ENCODE measurements at regions not wholly inside any gene's neighbourhood (a gene's known extent, or its start where the extent isn't known, plus 50 kb on each side); places are given as distances from the start of the nearest gene placed in this dataset.
"Not testable (repeated sequence)": the region's sequence is repeated elsewhere in the genome, so short reads cannot be mapped to it uniquely, and the experiment has no call there.

- DNase-seq (ENCODE audit: low read depth, low spot score), result no peak
- no peak overlapping the region for H3K9ac ChIP-seq (ENCODE audit: insufficient read length)
- no peaks in the 10 kb centered on the region for H3K36me3 ChIP-seq (ENCODE audit: insufficient read depth, low read length)
- no peaks in the 10 kb centered on the region for H3K9me3 ChIP-seq (ENCODE audit: low read depth, low read length)
- TF ChIP-seq EZH2 (IDR thresholded peaks at IDR 0.05) (no peak), FOXP2 (optimal IDR thresholded peaks at IDR 0.05; ENCODE audit: control extremely low read depth, extremely low read length, insufficient read depth) (no peak), POLR2AphosphoS5 (IDR thresholded peaks at IDR 0.05; ENCODE audit: borderline replicate concordance, low read depth, low read length) (no peak)
- no peak overlapping the region for H3K4me3 ChIP-seq
- no peak overlapping the region for H3K27ac ChIP-seq
Observed at GRCh38 chr1:224061436-224061835, 52.5 kb upstream of the FBXO28 start.

- no peaks in the 10 kb centered on the region for H3K36me3 ChIP-seq (ENCODE audit: insufficient read depth, low read length)
- H3K9ac ChIP-seq (ENCODE audit: insufficient read length), result no peak overlapping the region
- H3K4me3 ChIP-seq, result no peak overlapping the region
- TF ChIP-seq EZH2 (IDR thresholded peaks at IDR 0.05), result no peak
- no peak for TF ChIP-seq POLR2AphosphoS5 (IDR thresholded peaks at IDR 0.05; ENCODE audit: borderline replicate concordance, low read depth, low read length)
- no peak for TF ChIP-seq FOXP2 (optimal IDR thresholded peaks at IDR 0.05; ENCODE audit: control extremely low read depth, extremely low read length, insufficient read depth)
- H3K27ac ChIP-seq, result no peak overlapping the region
- H3K9me3 ChIP-seq (ENCODE audit: low read depth, low read length), result no peaks in the 10 kb centered on the region
- DNase-seq (ENCODE audit: low read depth, low spot score), result no peak
Observed at GRCh38 chr1:224059897-224060427, 53.9 kb upstream of the FBXO28 start.

DNA sequence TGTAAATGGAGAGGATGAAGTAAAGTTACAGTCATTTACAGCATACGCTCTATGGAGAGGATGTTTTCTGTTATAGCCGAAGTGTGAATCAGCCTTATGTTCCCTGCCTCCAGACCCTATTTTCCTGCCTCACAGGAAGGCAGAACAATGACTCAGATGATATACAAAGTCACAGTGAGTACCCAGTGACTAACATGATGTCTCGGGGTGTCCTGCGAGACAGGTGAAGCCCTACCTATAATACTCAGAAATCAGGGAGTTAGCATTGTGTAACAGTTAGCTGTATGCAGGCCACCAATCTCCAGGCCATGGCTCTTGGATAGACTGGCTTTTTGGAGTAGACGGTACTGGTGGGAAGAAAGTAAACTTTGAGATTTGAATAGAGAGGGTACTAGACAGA is 55.6 kb upstream of the FBXO28 start:
- Histone ChIP-seq H3K27ac (no peak overlapping the region), H3K9ac (ENCODE audit: insufficient read length) (no peak overlapping the region), H3K36me3 (ENCODE audit: insufficient read depth, low read length) (no peaks in the 10 kb centered on the region), H3K9me3 (ENCODE audit: low read depth, low read length) (no peaks in the 10 kb centered on the region), H3K4me3 (no peak overlapping the region)
- DNase-seq (ENCODE audit: low read depth, low spot score), result no peak
- TF ChIP-seq POLR2AphosphoS5 (IDR thresholded peaks at IDR 0.05; ENCODE audit: borderline replicate concordance, low read depth, low read length) (no peak), FOXP2 (optimal IDR thresholded peaks at IDR 0.05; ENCODE audit: control extremely low read depth, extremely low read length, insufficient read depth) (no peak), EZH2 (IDR thresholded peaks at IDR 0.05) (no peak)

- no peak overlapping the region for H3K4me3 ChIP-seq
Observed at GRCh38 chr1:224057461-224058199, 56.3 kb upstream of the FBXO28 start.

GRCh38 chr1:224054611-224055010 is 59.3 kb upstream of the FBXO28 start:
- TF ChIP-seq POLR2AphosphoS5 (IDR thresholded peaks at IDR 0.05; ENCODE audit: borderline replicate concordance, low read depth, low read length), result no peak
- no peak for TF ChIP-seq EZH2 (IDR thresholded peaks at IDR 0.05)
- no peak for TF ChIP-seq FOXP2 (optimal IDR thresholded peaks at IDR 0.05; ENCODE audit: control extremely low read depth, extremely low read length, insufficient read depth)
- Histone ChIP-seq H3K27ac (no peak overlapping the region), H3K36me3 (ENCODE audit: insufficient read depth, low read length) (no peaks in the 10 kb centered on the region), H3K9ac (ENCODE audit: insufficient read length) (no peak overlapping the region), H3K9me3 (ENCODE audit: low read depth, low read length) (no peaks in the 10 kb centered on the region), H3K4me3 (no peak overlapping the region)
- no peak for DNase-seq (ENCODE audit: low read depth, low spot score)

More at GRCh38 chr1:224057461-224058199, 56.3 kb upstream of the FBXO28 start:
- no peak for TF ChIP-seq POLR2AphosphoS5 (IDR thresholded peaks at IDR 0.05; ENCODE audit: borderline replicate concordance, low read depth, low read length)
- no peak for TF ChIP-seq EZH2 (IDR thresholded peaks at IDR 0.05)
- no peak for TF ChIP-seq FOXP2 (optimal IDR thresholded peaks at IDR 0.05; ENCODE audit: control extremely low read depth, extremely low read length, insufficient read depth)
- no peak overlapping the region for H3K27ac ChIP-seq
- no peak for DNase-seq (ENCODE audit: low read depth, low spot score)
- H3K9ac ChIP-seq (ENCODE audit: insufficient read length), result no peak overlapping the region
- no peaks in the 10 kb centered on the region for H3K9me3 ChIP-seq (ENCODE audit: low read depth, low read length)
- H3K36me3 ChIP-seq (ENCODE audit: insufficient read depth, low read length), result no peaks in the 10 kb centered on the region

- DNase-seq (ENCODE audit: low read depth, low spot score), result no peak
- no peak for TF ChIP-seq EZH2 (IDR thresholded peaks at IDR 0.05)
- no peak for TF ChIP-seq POLR2AphosphoS5 (IDR thresholded peaks at IDR 0.05; ENCODE audit: borderline replicate concordance, low read depth, low read length)
- TF ChIP-seq FOXP2 (optimal IDR thresholded peaks at IDR 0.05; ENCODE audit: control extremely low read depth, extremely low read length, insufficient read depth), result no peak
- no peaks in the 10 kb centered on the region for H3K9me3 ChIP-seq (ENCODE audit: low read depth, low read length)
- no peak overlapping the region for H3K4me3 ChIP-seq
- no peak overlapping the region for H3K9ac ChIP-seq (ENCODE audit: insufficient read length)
- no peak overlapping the region for H3K27ac ChIP-seq
- no peaks in the 10 kb centered on the region for H3K36me3 ChIP-seq (ENCODE audit: insufficient read depth, low read length)
Observed at GRCh38 chr1:224054012-224054411, 59.9 kb upstream of the FBXO28 start.

- Histone ChIP-seq H3K36me3 (ENCODE audit: insufficient read depth, low read length) (no peaks in the 10 kb centered on the region), H3K27ac (no peak overlapping the region), H3K9me3 (ENCODE audit: low read depth, low read length) (no peaks in the 10 kb centered on the region), H3K9ac (ENCODE audit: insufficient read length) (no peak overlapping the region), H3K4me3 (no peak overlapping the region)
- DNase-seq (ENCODE audit: low read depth, low spot score), result no peak
- TF ChIP-seq POLR2AphosphoS5 (IDR thresholded peaks at IDR 0.05; ENCODE audit: borderline replicate concordance, low read depth, low read length) (no peak), EZH2 (IDR thresholded peaks at IDR 0.05) (no peak), FOXP2 (optimal IDR thresholded peaks at IDR 0.05; ENCODE audit: control extremely low read depth, extremely low read length, insufficient read depth) (no peak)
Observed at GRCh38 chr1:224053456-224053855, 60.5 kb upstream of the FBXO28 start.

DNA sequence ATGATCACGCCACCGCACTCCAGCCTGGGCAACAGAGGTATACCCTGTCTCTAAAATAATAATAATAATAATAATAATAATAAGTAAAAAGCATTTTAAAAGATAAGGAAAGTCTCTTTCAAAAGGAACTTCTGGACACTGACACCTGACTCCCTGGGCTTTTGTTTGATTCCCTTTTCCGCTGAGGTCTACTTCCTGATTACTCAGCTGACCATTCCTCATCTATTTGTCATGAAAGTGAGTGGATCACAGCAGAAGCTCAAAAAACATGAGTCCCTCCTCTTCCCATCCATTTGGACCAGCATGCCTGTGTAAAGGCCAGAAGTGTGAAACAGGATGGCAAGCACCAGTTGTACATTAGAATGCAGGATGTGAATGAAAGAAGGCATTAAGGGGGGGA is 61.1 kb upstream of the FBXO28 start:
- no peak overlapping the region for H3K27ac ChIP-seq
- H3K9me3 ChIP-seq (ENCODE audit: low read depth, low read length), result no peaks in the 10 kb centered on the region
- H3K36me3 ChIP-seq (ENCODE audit: insufficient read depth, low read length), result no peaks in the 10 kb centered on the region
- DNase-seq (ENCODE audit: low read depth, low spot score), result no peak
- TF ChIP-seq FOXP2 (optimal IDR thresholded peaks at IDR 0.05; ENCODE audit: control extremely low read depth, extremely low read length, insufficient read depth), result no peak
- TF ChIP-seq EZH2 (IDR thresholded peaks at IDR 0.05), result no peak
- no peak for TF ChIP-seq POLR2AphosphoS5 (IDR thresholded peaks at IDR 0.05; ENCODE audit: borderline replicate concordance, low read depth, low read length)
- no peak overlapping the region for H3K4me3 ChIP-seq
- H3K9ac ChIP-seq (ENCODE audit: insufficient read length), result no peak overlapping the region

GRCh38 chr1:224051782-224052181 is 62.1 kb upstream of the FBXO28 start:
- not testable (repeated sequence) for H3K27ac ChIP-seq; DNase-seq (ENCODE audit: low read depth, low spot score)

More at GRCh38 chr1:224051782-224052181, 62.1 kb upstream of the FBXO28 start:
- not testable (repeated sequence) for H3K4me3 ChIP-seq; H3K9ac ChIP-seq (ENCODE audit: insufficient read length); H3K36me3 ChIP-seq (ENCODE audit: insufficient read depth, low read length); H3K9me3 ChIP-seq (ENCODE audit: low read depth, low read length)
